ENCODE measurements at regions not wholly inside any gene's neighbourhood (a gene's known extent, or its start where the extent isn't known, plus 50 kb on each side); places are given as distances from the start of the nearest gene placed in this dataset.
"Not testable (repeated sequence)": the region's sequence is repeated elsewhere in the genome, so short reads cannot be mapped to it uniquely, and the experiment has no call there.

GRCh38 chrX:120718969-120719368 is 89.1 kb upstream of the C1GALT1C1 start:
- intact Hi-C loops (cut with DNase I): no loop called here
- TF ChIP-seq, protein P1, sequence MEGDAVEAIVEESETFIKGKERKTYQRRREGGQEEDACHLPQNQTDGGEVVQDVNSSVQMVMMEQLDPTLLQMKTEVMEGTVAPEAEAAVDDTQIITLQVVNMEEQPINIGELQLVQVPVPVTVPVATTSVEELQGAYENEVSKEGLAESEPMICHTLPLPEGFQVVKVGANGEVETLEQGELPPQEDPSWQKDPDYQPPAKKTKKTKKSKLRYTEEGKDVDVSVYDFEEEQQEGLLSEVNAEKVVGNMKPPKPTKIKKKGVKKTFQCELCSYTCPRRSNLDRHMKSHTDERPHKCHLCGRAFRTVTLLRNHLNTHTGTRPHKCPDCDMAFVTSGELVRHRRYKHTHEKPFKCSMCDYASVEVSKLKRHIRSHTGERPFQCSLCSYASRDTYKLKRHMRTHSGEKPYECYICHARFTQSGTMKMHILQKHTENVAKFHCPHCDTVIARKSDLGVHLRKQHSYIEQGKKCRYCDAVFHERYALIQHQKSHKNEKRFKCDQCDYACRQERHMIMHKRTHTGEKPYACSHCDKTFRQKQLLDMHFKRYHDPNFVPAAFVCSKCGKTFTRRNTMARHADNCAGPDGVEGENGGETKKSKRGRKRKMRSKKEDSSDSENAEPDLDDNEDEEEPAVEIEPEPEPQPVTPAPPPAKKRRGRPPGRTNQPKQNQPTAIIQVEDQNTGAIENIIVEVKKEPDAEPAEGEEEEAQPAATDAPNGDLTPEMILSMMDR (IDR thresholded peaks at IDR 0.05): no peak
- WGBS, 3 donors: 73 to 76% (median 74%) methylated on average over 2 of the region's 2 CpGs
- peaks cover 6% of the 10 kb centered on the region for H3K9me3 ChIP-seq
- ATAC-seq (no peak), DNase-seq (no peak)
- H3K27me3 ChIP-seq (ENCODE audit: insufficient read depth in 3 of 3, low read length in 2 of 3): no peaks in the 10 kb centered on the region
- no peaks in the 10 kb centered on the region for H3K4me1 ChIP-seq
- no peak overlapping the region for H3K4me3 ChIP-seq
- no peak overlapping the region for H3K27ac ChIP-seq
- no peaks in the 10 kb centered on the region for H3K36me3 ChIP-seq (ENCODE audit: insufficient read depth in 1 of 2, low read depth in 1 of 2)

DNA sequence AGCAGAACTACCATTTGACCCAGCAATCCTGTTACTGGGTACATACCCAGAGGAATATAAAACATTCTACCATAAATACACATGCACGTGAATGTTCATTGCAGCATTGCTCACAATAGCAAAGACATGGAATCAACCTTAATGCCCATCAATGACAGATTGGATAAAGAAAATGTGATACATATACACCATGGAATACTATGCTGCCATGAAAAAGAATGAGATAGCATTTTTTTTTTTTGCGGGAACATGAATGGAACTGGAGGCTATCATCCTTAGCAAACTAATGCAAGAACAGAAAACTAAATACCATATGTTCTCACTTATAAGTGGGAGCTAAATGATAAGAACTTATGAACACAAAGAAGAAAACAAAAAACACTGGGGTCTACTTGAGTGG is 72.5 kb upstream of the C1GALT1C1 start:
- ATAC-seq; H3K27ac ChIP-seq; H3K27me3 ChIP-seq (ENCODE audit: insufficient read depth in 3 of 3, low read length in 2 of 3); H3K4me3 ChIP-seq; H3K9me3 ChIP-seq; DNase-seq; intact Hi-C loops (cut with DNase I); H3K4me1 ChIP-seq; H3K36me3 ChIP-seq (ENCODE audit: insufficient read depth in 1 of 2, low read depth in 1 of 2): not testable (repeated sequence)
- WGBS, 3 donors: 91 to 100% (median 99%) methylated on average over 2 of the region's 2 CpGs

- TF ChIP-seq, protein P1 (IDR thresholded peaks at IDR 0.05): no peak
- H3K4me3 ChIP-seq: no peak overlapping the region
- DNase-seq (no peak), ATAC-seq (no peak)
- peaks cover 0 to 4% (median 0%) of the 10 kb centered on the region in 3 donors for H3K27me3 ChIP-seq (ENCODE audit: insufficient read depth in 3 of 3, low read length in 2 of 3)
- H3K27ac ChIP-seq: no peak overlapping the region
- intact Hi-C loops (cut with DNase I): no loop called here
- no peaks in the 10 kb centered on the region for H3K9me3 ChIP-seq
- H3K4me1 ChIP-seq: no peaks in the 10 kb centered on the region
- H3K36me3 ChIP-seq (ENCODE audit: insufficient read depth in 1 of 2, low read depth in 1 of 2): no peaks in the 10 kb centered on the region
Measured at GRCh38 chrX:120697053-120697452, 67.2 kb upstream of the C1GALT1C1 start.

GRCh38 chrX:120692319-120692718 is 62.5 kb upstream of the C1GALT1C1 start:
- TF ChIP-seq, protein P1 (IDR thresholded peaks at IDR 0.05): no peak
- Histone ChIP-seq H3K4me1 (no peaks in the 10 kb centered on the region), H3K36me3 (ENCODE audit: insufficient read depth in 1 of 2, low read depth in 1 of 2) (no peaks in the 10 kb centered on the region), H3K9me3 (no peaks in the 10 kb centered on the region), H3K27me3 (ENCODE audit: insufficient read depth in 3 of 3, low read length in 2 of 3) (peaks cover 0 to under 1% (median 0%) of the 10 kb centered on the region in 3 donors), H3K27ac (no peak overlapping the region), H3K4me3 (no peak overlapping the region)
- intact Hi-C loops (cut with DNase I): no loop called here
- no peak for DNase-seq
- ATAC-seq: no peak
- 77 to 84% (median 84%) methylated on average over 2 of the region's 2 CpGs for WGBS, 3 donors

- H3K4me3 ChIP-seq: no peak overlapping the region
- no peaks in the 10 kb centered on the region for H3K9me3 ChIP-seq
- TF ChIP-seq, protein P1 (IDR thresholded peaks at IDR 0.05): no peak
- ATAC-seq (no peak), DNase-seq (no peak)
- no peaks in the 10 kb centered on the region for H3K27me3 ChIP-seq (ENCODE audit: insufficient read depth in 3 of 3, low read length in 2 of 3)
- no peak overlapping the region for H3K27ac ChIP-seq
- intact Hi-C loops (cut with DNase I): no loop called here
- 87 to 91% (median 87%) methylated on average over 4 of the region's 4 CpGs for WGBS, 3 donors
- H3K4me1 ChIP-seq: no peaks in the 10 kb centered on the region
- H3K36me3 ChIP-seq (ENCODE audit: insufficient read depth in 1 of 2, low read depth in 1 of 2): no peaks in the 10 kb centered on the region
Measured at GRCh38 chrX:120690941-120691340, 61.1 kb upstream of the C1GALT1C1 start.
